ENCODE measurements at regions not wholly inside any gene's neighbourhood (a gene's known extent, or its start where the extent isn't known, plus 50 kb on each side); places are given as distances from the start of the nearest gene placed in this dataset.

GRCh38 chr4:167290678-167291077 lies 56.4 kb upstream of the SPOCK3 start:
- no peak for TF ChIP-seq POLR2A (IDR thresholded peaks at IDR 0.05; ENCODE audit: low read depth, low read length)
- no peak for TF ChIP-seq TAF1 (IDR thresholded peaks at IDR 0.05; ENCODE audit: low read depth, low read length)

Data from GM12891 (cell line).